Nephron progenitor cell (in vitro differentiated cells): ENCODE measurements at regions not wholly inside any gene's neighbourhood (a gene's known extent, or its start where the extent isn't known, plus 50 kb on each side); places are given as distances from the start of the nearest gene placed in this dataset.

Experiments
- DNase-seq: peaks from one replicate; pipeline ENCODE4 v3.0.0; 2021
- H3K27ac Mint-ChIP-seq: 2 replicates; pipeline ENCODE4 v1.8.0; 2021; ENCODE audit warnings: mild to moderate bottlenecking, moderate library complexity, mixed read lengths
- H3K27me3 Mint-ChIP-seq: 2 replicates; pipeline ENCODE4 v1.8.0; 2021; ENCODE audit warnings: mild to moderate bottlenecking, low read depth, mixed read lengths; ENCODE audit not compliant: poor library complexity
- H3K36me3 Mint-ChIP-seq: 2 replicates; pipeline ENCODE4 v1.8.0; 2021; ENCODE audit warnings: low read depth, mixed read lengths
- H3K4me1 Mint-ChIP-seq: 2 replicates; pipeline ENCODE4 v1.8.0; 2021; ENCODE audit warnings: mixed read lengths
- H3K4me3 Mint-ChIP-seq: 2 replicates; pipeline ENCODE4 v1.8.0; 2021; ENCODE audit warnings: mild to moderate bottlenecking, moderate library complexity, mixed read lengths
- H3K9me3 Mint-ChIP-seq: 2 replicates; pipeline ENCODE4 v1.8.0; 2021; ENCODE audit warnings: mild to moderate bottlenecking, moderate library complexity, mixed read lengths
- CTCF ChIP-seq: fragments of 200-600 bp; sonication (generic); IDR thresholded peaks from 2 replicates; pipeline ENCODE4 v1.5.0; 2021; ENCODE audit warnings: antibody characterized with exemption

- DNase-seq, result no peak
- no peak overlapping the region for H3K4me3 Mint-ChIP-seq
- no peak for TF ChIP-seq CTCF
- no peaks in the 10 kb centered on the region for H3K36me3 Mint-ChIP-seq
- H3K27me3 Mint-ChIP-seq, result peaks cover 16% of the 10 kb centered on the region
- H3K4me1 Mint-ChIP-seq, result peaks cover 62% of the 10 kb centered on the region
- no peak overlapping the region for H3K27ac Mint-ChIP-seq
- no peaks in the 10 kb centered on the region for H3K9me3 Mint-ChIP-seq
Observed at GRCh38 chr9:96067004-96067403, 191.5 kb downstream of the ERCC6L2 start.

GRCh38 chr9:96065482-96066251 is 190.2 kb downstream of the ERCC6L2 start:
- H3K9me3 Mint-ChIP-seq, result peaks cover 3% of the 10 kb centered on the region
- no peak overlapping the region for H3K4me3 Mint-ChIP-seq
- H3K36me3 Mint-ChIP-seq, result no peaks in the 10 kb centered on the region
- no peak for TF ChIP-seq CTCF
- peaks cover 62% of the 10 kb centered on the region for H3K4me1 Mint-ChIP-seq
- H3K27me3 Mint-ChIP-seq, result peaks cover 20% of the 10 kb centered on the region
- no peak for DNase-seq
- no peak overlapping the region for H3K27ac Mint-ChIP-seq

- H3K36me3 Mint-ChIP-seq, result peaks cover 5% of the 10 kb centered on the region
- no peak for TF ChIP-seq CTCF
- no peak overlapping the region for H3K27ac Mint-ChIP-seq
- H3K4me1 Mint-ChIP-seq, result peaks cover 59% of the 10 kb centered on the region
- peaks cover 9% of the 10 kb centered on the region for H3K9me3 Mint-ChIP-seq
- H3K27me3 Mint-ChIP-seq, result peaks cover 19% of the 10 kb centered on the region
- no peak for DNase-seq
- no peak overlapping the region for H3K4me3 Mint-ChIP-seq
Observed at GRCh38 chr9:96064826-96065481, 189.5 kb downstream of the ERCC6L2 start.

GRCh38 chr9:96062854-96063253 is 187.4 kb downstream of the ERCC6L2 start:
- H3K4me1 Mint-ChIP-seq, result peaks cover 47% of the 10 kb centered on the region
- DNase-seq, result no peak
- H3K36me3 Mint-ChIP-seq, result peaks cover 9% of the 10 kb centered on the region
- TF ChIP-seq CTCF, result no peak
- H3K27ac Mint-ChIP-seq, result no peak overlapping the region
- H3K9me3 Mint-ChIP-seq, result peaks cover 26% of the 10 kb centered on the region
- H3K4me3 Mint-ChIP-seq, result no peak overlapping the region
- peaks cover 9% of the 10 kb centered on the region for H3K27me3 Mint-ChIP-seq

- TF ChIP-seq CTCF, result no peak
- Mint-ChIP-seq H3K27ac (no peak overlapping the region), H3K4me3 (no peak overlapping the region), H3K4me1 (peaks cover 43% of the 10 kb centered on the region), H3K27me3 (peaks cover 9% of the 10 kb centered on the region), H3K9me3 (peaks cover 32% of the 10 kb centered on the region), H3K36me3 (peaks cover 9% of the 10 kb centered on the region)
- no peak for DNase-seq
Observed at GRCh38 chr9:96062031-96062430, 186.5 kb downstream of the ERCC6L2 start.
